ENCODE measurements at regions not wholly inside any gene's neighbourhood (a gene's known extent, or its start where the extent isn't known, plus 50 kb on each side); places are given as distances from the start of the nearest gene placed in this dataset.
"Not testable (repeated sequence)": the region's sequence is repeated elsewhere in the genome, so short reads cannot be mapped to it uniquely, and the experiment has no call there.

DNA sequence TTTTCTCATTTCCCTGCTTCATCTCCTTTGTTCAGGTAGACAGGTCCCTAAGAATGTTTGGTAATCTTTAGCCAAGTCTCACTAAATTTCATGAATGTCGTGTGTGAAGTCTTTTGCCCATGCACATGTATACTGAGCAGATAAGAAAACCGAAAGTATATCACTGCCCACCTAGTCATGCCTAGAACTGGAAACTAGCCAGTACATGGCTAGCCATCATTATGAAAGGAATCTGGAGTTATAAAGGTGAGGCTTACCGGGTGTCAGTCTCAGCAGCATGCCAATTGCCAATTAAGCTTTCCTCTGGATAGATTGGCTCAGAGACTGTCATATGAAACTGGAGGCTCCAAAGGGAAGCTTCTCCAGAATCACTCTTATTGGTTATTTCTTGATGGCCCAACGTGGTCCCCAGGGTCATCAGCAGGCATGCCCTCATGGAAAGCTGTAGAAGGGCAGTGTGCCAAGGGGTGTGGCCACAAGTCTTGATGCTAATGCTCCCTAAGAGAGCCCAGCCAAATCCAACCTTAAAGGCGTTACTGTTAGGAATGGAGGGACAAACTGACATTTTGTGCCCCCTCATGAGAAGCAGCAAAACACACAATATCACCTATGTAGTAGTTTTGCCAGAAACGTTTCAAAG is 307.3 kb upstream of the PIK3R1 start:
- FAIRE-seq (no peak), DNase-seq (ENCODE audit: insufficient read length) (no peak)
- TF ChIP-seq TAF1 (IDR thresholded peaks at IDR 0.05; ENCODE audit: borderline replicate concordance, low read depth, low read length) (no peak), POLR2AphosphoS5 (IDR thresholded peaks at IDR 0.05; ENCODE audit: low read depth, low read length) (no peak), POLR2A (IDR thresholded peaks at IDR 0.05; ENCODE audit: low read depth, low read length) (no peak)

DNA sequence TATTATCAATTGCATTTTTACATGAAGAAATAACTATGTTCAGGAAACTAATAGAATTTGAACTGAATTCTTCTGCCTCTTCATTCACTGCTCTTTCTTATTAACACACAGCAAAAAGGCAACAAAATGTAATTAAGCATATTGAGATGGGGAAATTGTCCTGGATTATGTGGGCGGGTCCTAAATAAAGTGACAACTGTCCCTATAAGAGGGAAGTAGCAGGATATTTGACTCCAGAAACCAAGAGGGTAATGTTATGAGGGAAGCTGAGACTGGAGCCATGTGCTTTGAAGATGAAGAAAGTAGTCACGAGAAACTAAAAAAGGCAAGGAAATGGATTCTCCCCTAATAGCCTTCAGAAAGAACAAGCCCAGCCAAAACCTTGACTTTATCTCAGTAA is 311.2 kb upstream of the PIK3R1 start:
- TF ChIP-seq POLR2AphosphoS5 (IDR thresholded peaks at IDR 0.05; ENCODE audit: low read depth, low read length) (no peak), POLR2A (IDR thresholded peaks at IDR 0.05; ENCODE audit: low read depth, low read length) (no peak), TAF1 (IDR thresholded peaks at IDR 0.05; ENCODE audit: borderline replicate concordance, low read depth, low read length) (no peak)
- DNase-seq (ENCODE audit: insufficient read length) (no peak), FAIRE-seq (no peak)

DNA sequence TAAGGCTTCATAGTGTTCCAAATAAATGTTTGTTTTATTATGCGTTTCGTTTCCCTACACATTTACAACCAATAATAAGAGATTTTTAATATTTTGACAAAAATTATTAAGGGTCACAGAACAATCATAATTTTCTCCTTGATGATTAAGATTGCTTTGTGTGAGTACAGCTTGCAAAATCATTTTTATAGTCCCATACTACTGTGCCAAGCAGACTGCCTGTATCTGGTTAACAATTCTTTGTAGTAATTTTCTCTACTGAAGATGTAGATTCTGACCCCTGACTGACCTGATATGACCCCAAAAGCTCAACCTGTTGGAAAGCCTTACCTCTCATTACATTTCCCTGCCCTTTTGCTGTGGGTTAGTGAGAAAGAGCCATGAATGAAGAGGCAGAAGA is 311.9 kb upstream of the PIK3R1 start:
- TF ChIP-seq TAF1 (IDR thresholded peaks at IDR 0.05; ENCODE audit: borderline replicate concordance, low read depth, low read length) (no peak), POLR2A (IDR thresholded peaks at IDR 0.05; ENCODE audit: low read depth, low read length) (no peak), POLR2AphosphoS5 (IDR thresholded peaks at IDR 0.05; ENCODE audit: low read depth, low read length) (no peak)
- FAIRE-seq, result no peak
- DNase-seq (ENCODE audit: insufficient read length), result no peak

DNA sequence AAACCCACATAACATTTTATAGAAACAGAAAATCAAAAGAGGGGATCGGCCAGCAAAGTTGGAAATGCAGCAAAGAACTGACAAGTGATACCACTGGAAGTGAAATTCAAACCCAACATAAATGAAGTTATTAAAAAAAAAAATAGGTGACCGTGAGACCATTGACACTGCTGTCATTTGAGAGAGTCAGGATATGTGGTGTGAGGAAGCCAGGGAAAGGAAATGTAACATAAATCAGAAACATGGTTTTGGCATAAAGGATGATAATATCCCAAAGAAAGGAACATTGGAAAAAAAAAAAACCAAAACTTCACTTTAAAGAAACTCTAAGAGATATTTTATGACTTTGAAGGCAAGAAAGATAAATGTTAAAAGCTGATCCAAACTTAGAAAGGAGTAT is 312.4 kb upstream of the PIK3R1 start:
- no peak for DNase-seq (ENCODE audit: insufficient read length)
- TF ChIP-seq TAF1 (IDR thresholded peaks at IDR 0.05; ENCODE audit: borderline replicate concordance, low read depth, low read length) (no peak), POLR2AphosphoS5 (IDR thresholded peaks at IDR 0.05; ENCODE audit: low read depth, low read length) (no peak), POLR2A (IDR thresholded peaks at IDR 0.05; ENCODE audit: low read depth, low read length) (no peak)
- no peak for FAIRE-seq

DNA sequence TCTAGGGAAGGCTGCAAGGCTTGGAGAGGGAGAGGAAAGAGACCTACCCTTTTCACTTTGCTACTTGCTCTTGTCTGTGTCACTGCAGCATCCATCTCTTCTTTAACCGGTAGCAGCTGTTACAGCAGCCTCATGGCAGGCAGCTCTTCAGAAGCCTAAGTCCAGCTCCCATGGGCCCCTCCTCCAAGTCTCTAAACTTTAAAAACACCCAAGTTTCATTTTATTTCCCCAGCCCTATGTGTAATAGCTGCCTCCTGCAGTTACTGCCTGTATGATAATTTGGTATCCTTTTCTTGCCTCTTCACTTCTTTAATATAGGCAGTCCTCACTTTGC is 313.1 kb upstream of the PIK3R1 start:
- DNase-seq (ENCODE audit: insufficient read length) (no peak), FAIRE-seq (no peak)
- TF ChIP-seq TAF1 (IDR thresholded peaks at IDR 0.05; ENCODE audit: borderline replicate concordance, low read depth, low read length), result no peak
- TF ChIP-seq POLR2AphosphoS5 (IDR thresholded peaks at IDR 0.05; ENCODE audit: low read depth, low read length), result no peak
- no peak for TF ChIP-seq POLR2A (IDR thresholded peaks at IDR 0.05; ENCODE audit: low read depth, low read length)

DNA sequence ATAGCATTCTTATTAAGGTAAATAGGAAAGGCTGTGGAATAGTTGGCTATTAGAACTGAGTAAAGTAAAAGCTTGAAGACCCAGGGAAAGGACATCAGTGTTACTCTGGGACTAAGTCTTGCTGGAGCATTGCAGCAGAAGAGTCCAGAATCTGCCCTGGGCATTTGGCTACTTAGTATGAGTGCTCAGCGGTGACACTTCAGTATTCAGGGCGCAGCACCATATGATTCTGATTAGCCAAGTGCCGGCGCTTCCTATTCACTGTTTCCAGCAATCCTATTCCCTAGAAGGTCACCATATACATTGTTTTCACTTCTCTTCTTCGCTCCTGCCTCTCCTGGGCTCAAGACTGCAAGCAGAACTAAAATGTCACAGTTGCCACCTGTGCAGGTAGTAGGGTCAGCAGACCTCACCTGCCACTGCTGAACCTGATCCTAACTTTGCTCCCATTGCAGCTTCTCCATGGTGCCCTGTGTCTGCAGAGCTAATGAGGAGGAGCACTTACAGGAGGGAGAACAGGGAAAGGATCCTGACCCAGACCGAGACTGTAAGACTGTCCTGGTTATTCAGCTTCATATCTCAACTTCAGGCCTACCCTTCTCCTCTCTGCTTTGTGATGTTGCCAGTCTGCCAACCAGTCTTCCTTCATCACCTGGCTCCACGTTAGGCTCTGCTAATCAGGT is 313.6 kb upstream of the PIK3R1 start:
- no peak for FAIRE-seq

DNA sequence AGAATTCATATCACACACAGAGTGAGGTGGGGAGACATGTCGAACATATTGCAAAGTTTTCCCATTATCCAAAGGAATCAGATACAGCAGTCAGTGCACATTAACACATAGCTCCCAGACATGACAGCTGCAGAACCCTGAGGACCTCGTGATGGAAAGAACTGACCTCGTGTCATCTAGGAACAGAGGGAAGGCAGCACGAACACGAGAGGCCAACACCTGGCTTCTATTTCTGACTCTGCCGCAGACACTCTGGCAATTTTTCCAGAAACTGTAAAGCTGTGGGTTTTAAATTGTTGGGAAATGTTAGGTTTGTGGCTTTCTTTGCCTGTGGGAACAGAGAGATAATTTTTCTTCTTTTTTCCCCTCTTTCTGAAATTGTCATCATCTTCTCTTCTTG is 315.0 kb upstream of the PIK3R1 start:
- no peak for DNase-seq (ENCODE audit: insufficient read length)
- no peak for FAIRE-seq
- TF ChIP-seq POLR2A (IDR thresholded peaks at IDR 0.05; ENCODE audit: low read depth, low read length), result no peak
- TF ChIP-seq POLR2AphosphoS5 (IDR thresholded peaks at IDR 0.05; ENCODE audit: low read depth, low read length), result no peak

More for the DNA sequence above, 313.6 kb upstream of the PIK3R1 start:
- TF ChIP-seq POLR2A (IDR thresholded peaks at IDR 0.05; ENCODE audit: low read depth, low read length) (no peak), POLR2AphosphoS5 (IDR thresholded peaks at IDR 0.05; ENCODE audit: low read depth, low read length) (no peak), TAF1 (IDR thresholded peaks at IDR 0.05; ENCODE audit: borderline replicate concordance, low read depth, low read length) (no peak)
- DNase-seq (ENCODE audit: insufficient read length), result no peak

DNA sequence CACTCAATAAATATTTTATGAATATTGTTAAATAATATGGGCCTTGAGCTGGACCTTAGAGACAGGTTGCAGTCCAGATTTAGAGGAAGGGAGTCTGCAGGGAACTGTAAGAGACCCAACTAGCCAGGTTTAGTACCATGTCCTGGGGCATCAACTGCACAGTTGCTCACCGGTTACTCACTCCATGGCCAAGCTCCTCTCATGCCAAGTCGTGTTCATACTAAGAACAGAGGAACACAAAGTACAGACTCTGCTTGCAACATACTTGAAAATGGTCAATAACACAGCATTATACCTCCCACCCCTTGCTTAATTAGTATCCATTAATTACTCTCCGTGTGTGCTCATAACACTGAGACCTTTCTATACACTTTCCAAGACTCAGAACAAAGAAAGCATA is 317.6 kb upstream of the PIK3R1 start:
- TF ChIP-seq TAF1 (IDR thresholded peaks at IDR 0.05; ENCODE audit: borderline replicate concordance, low read depth, low read length), result no peak
- no peak for TF ChIP-seq POLR2A (IDR thresholded peaks at IDR 0.05; ENCODE audit: low read depth, low read length)
- TF ChIP-seq POLR2AphosphoS5 (IDR thresholded peaks at IDR 0.05; ENCODE audit: low read depth, low read length), result no peak
- DNase-seq (ENCODE audit: insufficient read length) (no peak), FAIRE-seq (no peak)

DNA sequence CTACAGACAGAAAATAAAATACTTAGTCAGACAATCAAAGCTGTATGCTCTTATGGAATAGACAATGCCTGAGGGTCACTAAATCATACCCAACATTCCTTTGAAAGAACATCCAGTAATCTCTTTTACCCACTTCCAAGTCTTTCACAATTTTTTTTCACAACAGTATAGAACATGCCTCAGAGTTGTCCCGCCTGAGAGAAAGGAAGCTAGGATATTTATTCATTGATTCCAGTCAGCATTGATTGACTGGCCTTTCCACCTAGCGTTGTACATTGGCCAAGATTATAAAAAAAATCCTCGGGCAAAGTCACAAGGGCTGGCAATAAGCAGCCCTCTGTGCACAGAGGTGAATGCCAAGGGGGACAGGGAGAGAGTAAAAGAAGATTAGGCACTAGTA is 318.1 kb upstream of the PIK3R1 start:
- DNase-seq (ENCODE audit: insufficient read length) (no peak), FAIRE-seq (no peak)
- no peak for TF ChIP-seq TAF1 (IDR thresholded peaks at IDR 0.05; ENCODE audit: borderline replicate concordance, low read depth, low read length)
- TF ChIP-seq POLR2A (IDR thresholded peaks at IDR 0.05; ENCODE audit: low read depth, low read length), result no peak
- TF ChIP-seq POLR2AphosphoS5 (IDR thresholded peaks at IDR 0.05; ENCODE audit: low read depth, low read length), result no peak

DNA sequence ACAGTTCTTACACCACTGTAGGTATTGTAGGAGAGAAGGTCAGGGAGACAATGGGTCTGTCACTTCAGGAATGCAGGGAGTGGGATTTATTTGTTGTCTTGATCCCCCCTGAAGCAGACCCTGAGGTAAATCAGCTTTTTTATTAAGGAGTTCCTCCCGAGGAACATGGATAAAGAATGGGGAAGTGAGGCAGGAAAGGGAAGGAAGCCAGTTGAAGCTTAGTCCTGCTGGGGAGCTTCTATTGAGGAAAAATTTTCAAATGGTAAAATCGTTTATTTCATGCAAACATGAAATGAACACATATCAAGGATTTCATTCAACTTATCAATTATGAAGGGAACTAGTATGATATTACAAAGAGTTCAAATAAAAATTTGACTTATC is 318.6 kb upstream of the PIK3R1 start:
- DNase-seq (ENCODE audit: insufficient read length), result no peak
- TF ChIP-seq TAF1 (IDR thresholded peaks at IDR 0.05; ENCODE audit: borderline replicate concordance, low read depth, low read length) (no peak), POLR2A (IDR thresholded peaks at IDR 0.05; ENCODE audit: low read depth, low read length) (no peak), POLR2AphosphoS5 (IDR thresholded peaks at IDR 0.05; ENCODE audit: low read depth, low read length) (no peak)
- no peak for FAIRE-seq

DNA sequence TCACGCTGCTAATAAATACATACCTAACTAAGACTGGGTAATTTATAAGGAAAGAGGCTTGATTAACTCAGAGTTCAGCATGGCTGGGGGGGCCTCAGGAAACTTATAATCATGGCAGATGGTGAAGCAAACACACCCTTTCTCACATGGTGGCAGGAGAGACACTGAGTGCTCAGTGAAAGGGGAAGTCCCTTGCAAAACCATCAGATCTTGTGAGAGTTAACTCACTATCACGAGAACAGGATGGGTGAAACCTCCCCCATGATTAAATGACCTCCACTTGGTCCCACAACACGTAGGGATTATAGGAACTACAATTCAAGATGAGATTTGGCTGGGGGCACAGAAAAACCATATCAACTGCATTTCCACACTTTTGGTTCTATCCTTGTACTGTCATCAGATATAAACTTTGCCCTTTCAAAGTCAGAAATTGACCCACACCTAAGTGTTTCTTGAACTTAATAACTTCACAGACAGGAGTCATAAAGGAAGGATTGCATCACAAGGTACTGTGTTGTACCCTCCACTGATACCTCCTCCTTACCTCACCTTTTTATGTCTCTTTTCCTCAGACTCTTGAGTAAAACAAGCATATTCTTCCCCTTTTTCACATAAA is 319.1 kb upstream of the PIK3R1 start:
- no peak for FAIRE-seq
- DNase-seq (ENCODE audit: insufficient read length), result no peak

DNA sequence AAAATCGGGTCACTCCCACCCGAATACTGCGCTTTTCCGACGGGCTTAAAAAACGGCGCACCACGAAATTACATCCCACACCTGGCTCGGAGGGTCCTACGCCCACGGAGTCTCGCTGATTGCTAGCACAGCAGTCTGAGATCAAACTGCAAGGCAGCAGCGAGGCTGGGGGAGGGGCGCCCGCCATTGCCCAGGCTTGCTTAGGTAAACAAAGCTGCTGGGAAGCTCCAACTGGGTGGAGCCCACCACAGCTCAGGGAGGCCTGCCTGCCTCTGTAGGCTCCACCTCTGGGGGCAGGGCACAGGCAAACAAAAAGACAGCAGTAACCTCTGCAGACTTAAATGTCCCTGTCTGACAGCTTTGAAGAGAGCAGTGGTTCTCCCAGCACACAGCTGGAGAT is 325.7 kb upstream of the PIK3R1 start:
- FAIRE-seq; DNase-seq (ENCODE audit: insufficient read length): not testable (repeated sequence)

More for the DNA sequence above, 319.1 kb upstream of the PIK3R1 start:
- no peak for TF ChIP-seq TAF1 (IDR thresholded peaks at IDR 0.05; ENCODE audit: borderline replicate concordance, low read depth, low read length)
- TF ChIP-seq POLR2A (IDR thresholded peaks at IDR 0.05; ENCODE audit: low read depth, low read length), result no peak
- no peak for TF ChIP-seq POLR2AphosphoS5 (IDR thresholded peaks at IDR 0.05; ENCODE audit: low read depth, low read length)
